GM19395 (cell line): ENCODE measurements at regions not wholly inside any gene's neighbourhood (a gene's known extent, or its start where the extent isn't known, plus 50 kb on each side); places are given as distances from the start of the nearest gene placed in this dataset.

Source experiments
- ATAC-seq: cut with Tn5 transposase; IDR thresholded peaks from one replicate; pipeline ENCODE4 v1.9.1; 2021; ENCODE audit warnings: mild to moderate bottlenecking, moderate library complexity; ENCODE audit not compliant: unreplicated experiment

DNA sequence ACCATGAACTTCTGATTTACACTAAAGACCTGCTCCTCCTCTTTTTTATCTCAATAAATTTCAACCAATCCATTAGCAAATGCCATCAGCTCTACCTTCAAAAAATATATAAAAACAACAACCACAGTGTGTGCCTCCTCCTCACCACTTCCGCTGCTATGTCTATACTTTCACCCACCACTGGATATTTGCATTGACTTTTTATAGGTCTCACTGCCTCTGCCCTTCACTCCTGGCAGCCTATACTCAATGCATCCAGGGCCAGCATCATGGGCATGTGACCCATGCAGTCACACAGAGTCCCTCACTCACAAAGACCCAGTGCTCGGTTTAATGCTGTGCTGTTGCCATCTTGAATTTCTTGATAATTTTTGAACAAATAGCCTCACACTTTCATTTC, 53.5 kb upstream of the CCDC54 start:
- no peak for ATAC-seq

DNA sequence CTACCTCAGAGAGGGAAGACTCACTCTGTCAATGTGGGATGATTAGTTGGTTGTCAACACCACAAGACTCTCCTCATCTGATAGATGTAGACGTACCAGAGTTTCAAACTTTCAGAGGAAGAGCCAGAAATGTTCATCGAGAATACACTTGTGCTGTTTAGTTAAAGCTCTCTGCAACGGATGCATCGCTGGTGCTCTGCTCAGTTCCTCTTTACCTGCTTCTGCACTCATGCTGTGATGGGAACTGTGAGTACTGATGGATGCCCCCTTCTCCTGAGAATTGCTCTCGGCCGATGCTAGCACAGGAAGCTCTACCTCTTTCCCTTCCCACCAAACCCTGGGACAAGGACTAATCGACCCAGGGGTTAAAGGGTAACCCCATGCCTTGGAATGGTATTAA, 51.8 kb upstream of the CCDC54 start:
- ATAC-seq: no peak
